ENCODE measurements at regions not wholly inside any gene's neighbourhood (a gene's known extent, or its start where the extent isn't known, plus 50 kb on each side); places are given as distances from the start of the nearest gene placed in this dataset.

GRCh38 chr1:30185313-30185712 lies 538.1 kb downstream of the MATN1 start (continued):
- TF ChIP-seq USF2 (IDR thresholded peaks at IDR 0.05; ENCODE audit: borderline replicate concordance, low read depth, low read length): no peak

- BruUV-seq (replicated peaks): no TSS peak
- CTCF ChIA-PET: no interaction called here
- FAIRE-seq: no peak
- Histone ChIP-seq H3K9ac (ENCODE audit: control insufficient read depth, insufficient read depth, low read length) (no peak overlapping the region), H3K27ac (ENCODE audit: control insufficient read depth, insufficient read depth) (no peak overlapping the region), H3K4me2 (ENCODE audit: control insufficient read depth, insufficient read depth) (no peak overlapping the region), H3K4me1 (ENCODE audit: control insufficient read depth, insufficient read depth, low read length) (no peaks in the 10 kb centered on the region), H3K79me2 (ENCODE audit: control insufficient read depth, insufficient read depth, low read length) (no peaks in the 10 kb centered on the region), H4K20me1 (ENCODE audit: control insufficient read depth, insufficient read depth) (no peaks in the 10 kb centered on the region), H3K27me3 (replicated peaks in 1 of 2; ENCODE audit: control insufficient read depth in 2 of 2, insufficient read depth in 2 of 2, low read length in 1 of 2) (peaks cover 0 to 2% of the 10 kb centered on the region in 2 experiments; a peak in 3 of 4 replicates), H3K4me3 (no peak overlapping the region), H3K36me3 (ENCODE audit: control insufficient read depth in 2 of 2, insufficient read depth in 2 of 2, low read length in 1 of 2) (no peaks in the 10 kb centered on the region), H3K9me3 (replicated peaks; ENCODE audit: control insufficient read depth, insufficient read depth, low read length) (no peaks in the 10 kb centered on the region), H2AFZ (ENCODE audit: control insufficient read depth, low read depth, low read length) (no peak overlapping the region)
- intact Hi-C loops (cut with micrococcal nuclease; ENCODE audit: unreplicated experiment): no loop called here
- no peak for TF ChIP-seq HDGF (IDR thresholded peaks at IDR 0.05)
- no peak for TF ChIP-seq USF2 (IDR thresholded peaks at IDR 0.05; ENCODE audit: borderline replicate concordance, low read depth, low read length)
- TF ChIP-seq NKRF (conservative IDR thresholded peaks at IDR 0.05): no peak
- TF ChIP-seq POU2F2 (IDR thresholded peaks at IDR 0.05; ENCODE audit: borderline replicate concordance, low read depth, low read length): no peak
- no peak for TF ChIP-seq MLLT1 (IDR thresholded peaks at IDR 0.05)
- TF ChIP-seq SUZ12 (IDR thresholded peaks at IDR 0.05; ENCODE audit: unreplicated experiment): no peak
- TF ChIP-seq ATF3 (IDR thresholded peaks at IDR 0.05; ENCODE audit: borderline replicate concordance, extremely low read depth, low read depth, low read length): no peak
- no peak for TF ChIP-seq CEBPB (IDR thresholded peaks at IDR 0.05; ENCODE audit: borderline replicate concordance in 1 of 2, low read depth in 2 of 2, low read length in 2 of 2)
- TF ChIP-seq ASH2L (IDR thresholded peaks at IDR 0.05; ENCODE audit: borderline replicate concordance, low read depth): no peak
- TF ChIP-seq PML (IDR thresholded peaks at IDR 0.05; ENCODE audit: low read length): no peak
- no peak for TF ChIP-seq RAD21 (IDR thresholded peaks at IDR 0.05; ENCODE audit: insufficient read depth, low read depth, low read length)
- TF ChIP-seq SREBF2 (IDR thresholded peaks at IDR 0.05; ENCODE audit: low read length): no peak
- no peak for TF ChIP-seq USF1 (IDR thresholded peaks at IDR 0.05; ENCODE audit: borderline replicate concordance, extremely low read length, insufficient read depth, low read depth, low read length)
- TF ChIP-seq GATAD2B (conservative IDR thresholded peaks at IDR 0.05; ENCODE audit: low read depth): no peak
- 0% methylated on average over 1 of the region's 1 CpG for WGBS (ENCODE audit: insufficient coverage, insufficient replicate concordance, low lambda C conversion rate, missing lambda C conversion rate)
- POLR2A ChIA-PET: no interaction called here
- SMC1A ChIA-PET (ENCODE audit: uncharacterized antibody, unreplicated experiment): no interaction called here
- no peak for DNase-seq (ENCODE audit: low read depth, low spot score)
- in situ Hi-C loops (cut with MboI): no loop called here
- no peak for ATAC-seq
- RAD21 ChIA-PET (ENCODE audit: unreplicated experiment): no interaction called here
Observed at GRCh38 chr1:30184393-30185141, 538.8 kb downstream of the MATN1 start.
